ENCODE measurements at regions not wholly inside any gene's neighbourhood (a gene's known extent, or its start where the extent isn't known, plus 50 kb on each side); places are given as distances from the start of the nearest gene placed in this dataset.

- ChIA-PET POLR2A (no interaction called here), CTCF (no interaction called here)
- no peak overlapping the region for H3K27ac Mint-ChIP-seq
- H4K20me1 ChIP-seq (ENCODE audit: control insufficient read depth, insufficient read depth, low read length, poor library complexity, severe bottlenecking) = no peaks in the 10 kb centered on the region
- peaks cover 0 to 3% (median 0%) of the 10 kb centered on the region in 3 donors for H3K9me3 ChIP-seq (ENCODE audit: control extremely low read depth in 1 of 3, control insufficient read depth in 2 of 3, insufficient read depth in 1 of 3, low read length in 2 of 3)
- no peak overlapping the region for H3K4me3 Mint-ChIP-seq
- H3K4me3 ChIP-seq (ENCODE audit: control extremely low read depth in 1 of 5, extremely low read depth in 1 of 5, insufficient read depth in 1 of 5, low read depth in 2 of 5, low read length in 4 of 5) = no peak overlapping the region
- H3K9me3 Mint-ChIP-seq (ENCODE audit: insufficient read depth) = peaks cover 8% of the 10 kb centered on the region
- no peaks in the 10 kb centered on the region for H3K27me3 Mint-ChIP-seq
- no peaks in the 10 kb centered on the region for H3K4me1 Mint-ChIP-seq
- no peaks in the 10 kb centered on the region for H3K36me3 ChIP-seq (replicated peaks in 1 of 2; ENCODE audit: control extremely low read depth in 1 of 2, control insufficient read depth in 1 of 2, extremely low read depth in 1 of 2, insufficient read depth in 2 of 2, low read length in 1 of 2)
- no peak overlapping the region for H2AFZ ChIP-seq (ENCODE audit: insufficient read depth, low read depth, low read length, poor library complexity, severe bottlenecking)
- H3K79me2 ChIP-seq (ENCODE audit: control insufficient read depth, insufficient read depth, low read length) = no peaks in the 10 kb centered on the region
- H3K4me1 ChIP-seq (ENCODE audit: control insufficient read depth in 2 of 2, insufficient read depth in 2 of 2, low read length in 2 of 2) = no peaks in the 10 kb centered on the region
- H3K27me3 ChIP-seq (replicated peaks in 1 of 4; ENCODE audit: control extremely low read depth in 1 of 4, control insufficient read depth in 3 of 4, insufficient read depth in 4 of 4, low read length in 3 of 4) = no peaks in the 10 kb centered on the region
- no peak for DNase-seq
- no peak overlapping the region for H3K9ac ChIP-seq (ENCODE audit: low read length)
- ATAC-seq (ENCODE audit: low read depth) = no peak
- no CpG with 5 or more reads among the region's 1 CpG for WGBS (ENCODE audit: insufficient coverage)
- no peak overlapping the region for H3K27ac ChIP-seq (ENCODE audit: low read length in 2 of 2)
- no peak overlapping the region for H3K4me2 ChIP-seq (replicated peaks; ENCODE audit: low read depth, low read length, poor library complexity, severe bottlenecking)
- TF ChIP-seq CTCF (IDR thresholded peaks at IDR 0.05) (no peak), EZH2 (IDR thresholded peaks at IDR 0.05; ENCODE audit: borderline replicate concordance, insufficient read depth, low read depth, low read length, poor library complexity, severe bottlenecking) (no peak)
- intact Hi-C loops (cut with micrococcal nuclease) = no loop called here
Measured at GRCh38 chr4:96193061-96193460, 353.2 kb downstream of the PDHA2 start.

GRCh38 chr4:96194993-96195392 is 355.1 kb downstream of the PDHA2 start:
- H3K27me3 Mint-ChIP-seq = no peaks in the 10 kb centered on the region
- Histone ChIP-seq H3K9ac (ENCODE audit: low read length) (no peak overlapping the region), H3K4me1 (ENCODE audit: control insufficient read depth in 2 of 2, insufficient read depth in 2 of 2, low read length in 2 of 2) (no peaks in the 10 kb centered on the region), H3K36me3 (replicated peaks in 1 of 2; ENCODE audit: control extremely low read depth in 1 of 2, control insufficient read depth in 1 of 2, extremely low read depth in 1 of 2, insufficient read depth in 2 of 2, low read length in 1 of 2) (no peaks in the 10 kb centered on the region), H3K27ac (ENCODE audit: low read length in 2 of 2) (no peak overlapping the region), H3K4me3 (ENCODE audit: control extremely low read depth in 1 of 5, extremely low read depth in 1 of 5, insufficient read depth in 1 of 5, low read depth in 2 of 5, low read length in 4 of 5) (no peak overlapping the region), H3K79me2 (ENCODE audit: control insufficient read depth, insufficient read depth, low read length) (no peaks in the 10 kb centered on the region), H3K27me3 (replicated peaks in 1 of 4; ENCODE audit: control extremely low read depth in 1 of 4, control insufficient read depth in 3 of 4, insufficient read depth in 4 of 4, low read length in 3 of 4) (no peaks in the 10 kb centered on the region), H2AFZ (ENCODE audit: insufficient read depth, low read depth, low read length, poor library complexity, severe bottlenecking) (no peak overlapping the region), H3K9me3 (ENCODE audit: control extremely low read depth in 1 of 3, control insufficient read depth in 2 of 3, insufficient read depth in 1 of 3, low read length in 2 of 3) (no peaks in the 10 kb centered on the region), H3K4me2 (replicated peaks; ENCODE audit: low read depth, low read length, poor library complexity, severe bottlenecking) (no peak overlapping the region), H4K20me1 (ENCODE audit: control insufficient read depth, insufficient read depth, low read length, poor library complexity, severe bottlenecking) (no peaks in the 10 kb centered on the region)
- ChIA-PET POLR2A (no interaction called here), CTCF (no interaction called here)
- intact Hi-C loops (cut with micrococcal nuclease) = no loop called here
- WGBS (ENCODE audit: insufficient coverage) = no CpG with 5 or more reads among the region's 1 CpG
- no peak for DNase-seq
- no peak overlapping the region for H3K27ac Mint-ChIP-seq
- no peaks in the 10 kb centered on the region for H3K4me1 Mint-ChIP-seq
- H3K4me3 Mint-ChIP-seq = no peak overlapping the region
- ATAC-seq (ENCODE audit: low read depth) = no peak
- peaks cover 8% of the 10 kb centered on the region for H3K9me3 Mint-ChIP-seq (ENCODE audit: insufficient read depth)
- no peak for TF ChIP-seq CTCF (IDR thresholded peaks at IDR 0.05)
- TF ChIP-seq EZH2 (IDR thresholded peaks at IDR 0.05; ENCODE audit: borderline replicate concordance, insufficient read depth, low read depth, low read length, poor library complexity, severe bottlenecking) = no peak
